ENCODE measurements at regions not wholly inside any gene's neighbourhood (a gene's known extent, or its start where the extent isn't known, plus 50 kb on each side); places are given as distances from the start of the nearest gene placed in this dataset.

- no peak for TF ChIP-seq CTCF (IDR thresholded peaks at IDR 0.05)
- TF ChIP-seq POLR2A (IDR thresholded peaks at IDR 0.05), result no peak
Observed at GRCh38 chr4:27182211-27182610, 321.6 kb downstream of the STIM2 start.

Data from tibial nerve (tissue), 3 donors.